Keratinocyte (primary cell): ENCODE measurements at regions not wholly inside any gene's neighbourhood (a gene's known extent, or its start where the extent isn't known, plus 50 kb on each side); places are given as distances from the start of the nearest gene placed in this dataset.

Experiments
- CTCF ChIP-seq, 3 experiments: IDR thresholded peaks in 1 of 3; conservative IDR thresholded peaks in 1 of 3; optimal IDR thresholded peaks in 1 of 3; 2 replicates in 2 of 3; 3 replicates in 1 of 3; pipeline versions ENCODE3 to v1.5.1; 2011; ENCODE audit warnings: low read length in 3 of 3, mild to moderate bottlenecking in 3 of 3, moderate library complexity in 2 of 3, control low read depth in 1 of 3, inconsistent platforms in 1 of 3; ENCODE audit not compliant: insufficient read depth in 2 of 3; ENCODE audit errors: extremely low read depth in 1 of 3
- EZH2 ChIP-seq: IDR thresholded peaks from one replicate; pipeline ENCODE4 v1.6.1; 2012; ENCODE audit warnings: inconsistent platforms, mild to moderate bottlenecking, low read length, moderate library complexity

GRCh38 chr14:41154143-41154807 is 452.4 kb upstream of the LRFN5 start:
- TF ChIP-seq CTCF (optimal IDR thresholded peaks at IDR 0.05 in 1 of 3, IDR thresholded peaks at IDR 0.05 in 1 of 3, conservative IDR thresholded peaks at IDR 0.05 in 1 of 3; ENCODE audit: extremely low read depth in 1 of 3, insufficient read depth in 2 of 3, low read length in 3 of 3) (no peak), EZH2 (no peak)
